GM23338 (cell line): ENCODE measurements at regions not wholly inside any gene's neighbourhood (a gene's known extent, or its start where the extent isn't known, plus 50 kb on each side); places are given as distances from the start of the nearest gene placed in this dataset. TPM values are rescaled to one million over a fixed set of nuclear protein-coding genes. Genes with fewer than 3 reads are reported as not detected.

Experiments
- ATAC-seq: fragments of 200-7000 bp; cut with Tn5 transposase; 3 replicates; pipeline ENCODE4 v1.9.1; 2020
- DNase-seq: peaks from one replicate; pipeline ENCODE4 v3.0.0-alpha.2; 2015; ENCODE audit warnings: low spot score
- H2AFZ ChIP-seq: fragments of 200-600 bp; sonication (generic); 2 replicates; pipeline ENCODE4 v1.8.0; 2016; ENCODE audit warnings: antibody characterized with exemption, mild to moderate bottlenecking, moderate library complexity
- H3F3A ChIP-seq: fragments of 200-600 bp; sonication (generic); replicated peaks from 2 replicates; pipeline ENCODE4 v1.8.0; 2017; ENCODE audit warnings: antibody characterized with exemption, mixed run types, low read depth
- H3K27ac ChIP-seq: fragments of 200-600 bp; sonication (generic); 2 replicates; pipeline ENCODE4 v1.6.1; 2016; ENCODE audit warnings: low read depth
- H3K27me3 ChIP-seq: fragments of 200-600 bp; sonication (generic); 2 replicates; pipeline ENCODE4 v1.8.0; 2016; ENCODE audit warnings: mild to moderate bottlenecking, mixed run types, moderate library complexity; ENCODE audit not compliant: insufficient read depth
- H3K36me3 ChIP-seq: fragments of 200-600 bp; sonication (generic); 2 replicates; pipeline ENCODE4 v1.8.0; 2016; ENCODE audit warnings: mild to moderate bottlenecking; ENCODE audit not compliant: insufficient read depth
- H3K4me1 ChIP-seq: fragments of 200-600 bp; sonication (generic); 2 replicates; pipeline ENCODE4 v1.8.0; 2016; ENCODE audit warnings: mild to moderate bottlenecking, moderate library complexity; ENCODE audit not compliant: insufficient read depth
- H3K4me2 ChIP-seq: fragments of 200-600 bp; sonication (generic); 2 replicates; pipeline ENCODE4 v1.7.1; 2017; ENCODE audit warnings: mixed run types
- H3K4me3 ChIP-seq: fragments of 200-600 bp; sonication (generic); 2 replicates; pipeline ENCODE4 v1.6.1; 2016; ENCODE audit warnings: mixed run types
- H3K79me2 ChIP-seq: fragments of 200-600 bp; sonication (generic); replicated peaks from 2 replicates; pipeline ENCODE4 v1.8.0; 2017; ENCODE audit warnings: mild to moderate bottlenecking; ENCODE audit not compliant: insufficient read depth
- H3K9me2 ChIP-seq: fragments of 200-600 bp; sonication (generic); 2 replicates; pipeline ENCODE4 v1.8.0; 2017; ENCODE audit not compliant: insufficient read depth
- H4K20me1 ChIP-seq: fragments of 200-600 bp; sonication (generic); replicated peaks from 2 replicates; pipeline ENCODE4 v1.8.0; 2017; ENCODE audit warnings: mild to moderate bottlenecking; ENCODE audit not compliant: insufficient read depth
- H3K27ac Mint-ChIP-seq: 2 replicates; pipeline ENCODE4 v1.8.0; 2020; ENCODE audit warnings: inconsistent platforms, mild to moderate bottlenecking, moderate library complexity, mixed read lengths
- H3K27me3 Mint-ChIP-seq: 3 replicates; pipeline ENCODE4 v1.8.0; 2022; ENCODE audit warnings: low read depth, mild to moderate bottlenecking, moderate library complexity, mixed read lengths, inconsistent platforms; ENCODE audit not compliant: insufficient read depth, poor library complexity
- H3K36me3 Mint-ChIP-seq: 3 replicates; pipeline ENCODE4 v1.8.0; 2021; ENCODE audit warnings: low read depth, mild to moderate bottlenecking, inconsistent platforms, moderate library complexity, mixed read lengths
- H3K4me1 Mint-ChIP-seq: 3 replicates; pipeline ENCODE4 v1.8.0; 2020; ENCODE audit warnings: mild to moderate bottlenecking, inconsistent platforms, mixed read lengths
- H3K4me3 Mint-ChIP-seq: 3 replicates; pipeline ENCODE4 v1.8.0; 2021; ENCODE audit warnings: moderate library complexity, mild to moderate bottlenecking, inconsistent platforms, mixed read lengths
- H3K9me3 Mint-ChIP-seq: 3 replicates; pipeline ENCODE4 v1.8.0; 2020; ENCODE audit warnings: moderate library complexity, mild to moderate bottlenecking, inconsistent platforms, mixed read lengths
- CTCF ChIP-seq, 2 experiments: fragments of 200-600 bp in 1 of 2; sonication (generic) in 1 of 2; conservative IDR thresholded peaks; 2 replicates each; pipeline versions ENCODE4 v1.5.1 to v1.6.1; 2016 to 2017; ENCODE audit warnings: antibody characterized with exemption in 2 of 2, low read depth in 2 of 2, mild to moderate bottlenecking in 2 of 2, moderate library complexity in 1 of 2
- EZH2 ChIP-seq: fragments of 200-600 bp; sonication (generic); IDR thresholded peaks from one replicate; pipeline ENCODE4 v1.8.0; 2017; ENCODE audit warnings: antibody characterized with exemption, mild to moderate bottlenecking, low read depth; ENCODE audit not compliant: unreplicated experiment
- EZH2phosphoT487 ChIP-seq: fragments of 200-600 bp; sonication (generic); IDR thresholded peaks from one replicate; pipeline ENCODE4 v1.8.1; 2018; ENCODE audit warnings: antibody characterized with exemption; ENCODE audit not compliant: unreplicated experiment
- NANOG ChIP-seq: IDR thresholded peaks from 2 replicates; pipeline ENCODE4 v1.6.1; 2016; ENCODE audit warnings: antibody characterized with exemption, borderline replicate concordance
- STAT1 ChIP-seq: IDR thresholded peaks from one replicate; pipeline ENCODE4 v1.6.1; 2016; ENCODE audit warnings: antibody characterized with exemption; ENCODE audit not compliant: unreplicated experiment
- ZNF114 ChIP-seq: fragments of 250-450 bp; sonication (Bioruptor Pico); IDR thresholded peaks from 2 replicates; pipeline ENCODE4 v1.5.0; 2020; ENCODE audit warnings: mild to moderate bottlenecking, moderate library complexity
- small RNA-seq: library from RNA; depleted of rRNA; stranded (forward); fragments of <200 nt; gene quantifications from one replicate; pipeline ENCODE3, GENCODE V24; 2014; ENCODE audit warnings: low replicate concordance
- TF ChIP-seq, protein P1 (sequence below): fragments of 250-450 bp; sonication (Bioruptor Pico); IDR thresholded peaks from 2 replicates; pipeline ENCODE4 v1.5.0; 2020; ENCODE audit warnings: mild to moderate bottlenecking, moderate library complexity

DNA sequence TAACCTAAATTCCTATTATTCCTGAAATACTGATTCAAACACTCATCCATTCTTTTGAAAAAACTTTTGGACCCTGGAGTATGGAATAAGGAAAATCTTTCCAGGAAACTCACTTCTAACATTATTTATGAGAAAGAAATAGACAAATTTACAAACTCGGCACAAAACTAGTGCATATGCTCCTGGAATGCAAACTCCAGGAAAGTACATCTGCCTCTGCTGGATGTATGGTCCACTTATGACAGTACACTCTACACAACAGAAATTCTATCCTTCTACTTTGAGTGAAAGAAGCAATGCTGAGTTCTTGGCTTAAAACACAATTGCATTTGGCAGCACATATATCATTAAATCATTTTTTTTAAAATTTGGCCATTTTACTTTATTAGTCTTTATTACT is 700.5 kb upstream of the STXBP6 start:
- no peaks in the 10 kb centered on the region for H3K36me3 ChIP-seq
- TF ChIP-seq STAT1: no peak
- TF ChIP-seq, protein P1, sequence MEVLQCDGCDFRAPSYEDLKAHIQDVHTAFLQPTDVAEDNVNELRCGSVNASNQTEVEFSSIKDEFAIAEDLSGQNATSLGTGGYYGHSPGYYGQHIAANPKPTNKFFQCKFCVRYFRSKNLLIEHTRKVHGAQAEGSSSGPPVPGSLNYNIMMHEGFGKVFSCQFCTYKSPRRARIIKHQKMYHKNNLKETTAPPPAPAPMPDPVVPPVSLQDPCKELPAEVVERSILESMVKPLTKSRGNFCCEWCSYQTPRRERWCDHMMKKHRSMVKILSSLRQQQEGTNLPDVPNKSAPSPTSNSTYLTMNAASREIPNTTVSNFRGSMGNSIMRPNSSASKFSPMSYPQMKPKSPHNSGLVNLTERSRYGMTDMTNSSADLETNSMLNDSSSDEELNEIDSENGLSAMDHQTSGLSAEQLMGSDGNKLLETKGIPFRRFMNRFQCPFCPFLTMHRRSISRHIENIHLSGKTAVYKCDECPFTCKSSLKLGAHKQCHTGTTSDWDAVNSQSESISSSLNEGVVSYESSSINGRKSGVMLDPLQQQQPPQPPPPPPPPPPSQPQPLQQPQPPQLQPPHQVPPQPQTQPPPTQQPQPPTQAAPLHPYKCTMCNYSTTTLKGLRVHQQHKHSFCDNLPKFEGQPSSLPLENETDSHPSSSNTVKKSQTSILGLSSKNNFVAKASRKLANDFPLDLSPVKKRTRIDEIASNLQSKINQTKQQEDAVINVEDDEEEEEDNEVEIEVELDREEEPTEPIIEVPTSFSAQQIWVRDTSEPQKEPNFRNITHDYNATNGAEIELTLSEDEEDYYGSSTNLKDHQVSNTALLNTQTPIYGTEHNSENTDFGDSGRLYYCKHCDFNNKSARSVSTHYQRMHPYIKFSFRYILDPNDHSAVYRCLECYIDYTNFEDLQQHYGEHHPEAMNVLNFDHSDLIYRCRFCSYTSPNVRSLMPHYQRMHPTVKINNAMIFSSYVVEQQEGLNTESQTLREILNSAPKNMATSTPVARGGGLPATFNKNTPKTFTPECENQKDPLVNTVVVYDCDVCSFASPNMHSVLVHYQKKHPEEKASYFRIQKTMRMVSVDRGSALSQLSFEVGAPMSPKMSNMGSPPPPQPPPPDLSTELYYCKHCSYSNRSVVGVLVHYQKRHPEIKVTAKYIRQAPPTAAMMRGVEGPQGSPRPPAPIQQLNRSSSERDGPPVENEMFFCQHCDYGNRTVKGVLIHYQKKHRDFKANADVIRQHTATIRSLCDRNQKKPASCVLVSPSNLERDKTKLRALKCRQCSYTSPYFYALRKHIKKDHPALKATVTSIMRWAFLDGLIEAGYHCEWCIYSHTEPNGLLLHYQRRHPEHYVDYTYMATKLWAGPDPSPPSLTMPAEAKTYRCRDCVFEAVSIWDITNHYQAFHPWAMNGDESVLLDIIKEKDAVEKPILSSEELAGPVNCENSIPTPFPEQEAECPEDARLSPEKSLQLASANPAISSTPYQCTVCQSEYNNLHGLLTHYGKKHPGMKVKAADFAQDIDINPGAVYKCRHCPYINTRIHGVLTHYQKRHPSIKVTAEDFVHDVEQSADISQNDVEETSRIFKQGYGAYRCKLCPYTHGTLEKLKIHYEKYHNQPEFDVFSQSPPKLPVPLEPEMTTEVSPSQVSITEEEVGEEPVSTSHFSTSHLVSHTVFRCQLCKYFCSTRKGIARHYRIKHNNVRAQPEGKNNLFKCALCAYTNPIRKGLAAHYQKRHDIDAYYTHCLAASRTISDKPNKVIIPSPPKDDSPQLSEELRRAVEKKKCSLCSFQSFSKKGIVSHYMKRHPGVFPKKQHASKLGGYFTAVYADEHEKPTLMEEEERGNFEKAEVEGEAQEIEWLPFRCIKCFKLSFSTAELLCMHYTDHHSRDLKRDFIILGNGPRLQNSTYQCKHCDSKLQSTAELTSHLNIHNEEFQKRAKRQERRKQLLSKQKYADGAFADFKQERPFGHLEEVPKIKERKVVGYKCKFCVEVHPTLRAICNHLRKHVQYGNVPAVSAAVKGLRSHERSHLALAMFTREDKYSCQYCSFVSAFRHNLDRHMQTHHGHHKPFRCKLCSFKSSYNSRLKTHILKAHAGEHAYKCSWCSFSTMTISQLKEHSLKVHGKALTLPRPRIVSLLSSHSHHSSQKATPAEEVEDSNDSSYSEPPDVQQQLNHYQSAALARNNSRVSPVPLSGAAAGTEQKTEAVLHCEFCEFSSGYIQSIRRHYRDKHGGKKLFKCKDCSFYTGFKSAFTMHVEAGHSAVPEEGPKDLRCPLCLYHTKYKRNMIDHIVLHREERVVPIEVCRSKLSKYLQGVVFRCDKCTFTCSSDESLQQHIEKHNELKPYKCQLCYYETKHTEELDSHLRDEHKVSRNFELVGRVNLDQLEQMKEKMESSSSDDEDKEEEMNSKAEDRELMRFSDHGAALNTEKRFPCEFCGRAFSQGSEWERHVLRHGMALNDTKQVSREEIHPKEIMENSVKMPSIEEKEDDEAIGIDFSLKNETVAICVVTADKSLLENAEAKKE: no peak
- TF ChIP-seq ZNF114: no peak
- TF ChIP-seq EZH2: no peak
- no peak for TF ChIP-seq CTCF (conservative IDR thresholded peaks at IDR 0.05; ENCODE audit: low read depth in 2 of 2)
- TF ChIP-seq NANOG: no peak
- no peak for TF ChIP-seq EZH2phosphoT487
- H3K4me1 ChIP-seq: peaks cover 2% of the 10 kb centered on the region; the same call in 1 of the 2 replicates
- H3K79me2 ChIP-seq: no peaks in the 10 kb centered on the region
- no peaks in the 10 kb centered on the region for H3F3A ChIP-seq
- peaks cover 5% of the 10 kb centered on the region for H3K27me3 Mint-ChIP-seq
- H3K27ac Mint-ChIP-seq: no peak overlapping the region
- H3K4me3 Mint-ChIP-seq: no peak overlapping the region
- ATAC-seq (no peak), DNase-seq (no peak)
- no peak overlapping the region for H2AFZ ChIP-seq
- H3K9me3 Mint-ChIP-seq: no peaks in the 10 kb centered on the region; the same call in 2 of the 3 replicates
- no peaks in the 10 kb centered on the region for H3K9me2 ChIP-seq
- H3K4me2 ChIP-seq: no peak overlapping the region
- H3K4me3 ChIP-seq: no peak overlapping the region
- no peak overlapping the region for H3K27ac ChIP-seq
- no peaks in the 10 kb centered on the region for H4K20me1 ChIP-seq
- peaks cover 5% of the 10 kb centered on the region for H3K4me1 Mint-ChIP-seq
- H3K27me3 ChIP-seq: no peaks in the 10 kb centered on the region
- H3K36me3 Mint-ChIP-seq: no peaks in the 10 kb centered on the region; the same call in 1 of the 3 replicates

Small RNA genes in the stretch of these regions (small RNA-seq; reads per million reads assigned to genes)
- not detected for gene RF00440
